ENCODE measurements at regions not wholly inside any gene's neighbourhood (a gene's known extent, or its start where the extent isn't known, plus 50 kb on each side); places are given as distances from the start of the nearest gene placed in this dataset.

DNA sequence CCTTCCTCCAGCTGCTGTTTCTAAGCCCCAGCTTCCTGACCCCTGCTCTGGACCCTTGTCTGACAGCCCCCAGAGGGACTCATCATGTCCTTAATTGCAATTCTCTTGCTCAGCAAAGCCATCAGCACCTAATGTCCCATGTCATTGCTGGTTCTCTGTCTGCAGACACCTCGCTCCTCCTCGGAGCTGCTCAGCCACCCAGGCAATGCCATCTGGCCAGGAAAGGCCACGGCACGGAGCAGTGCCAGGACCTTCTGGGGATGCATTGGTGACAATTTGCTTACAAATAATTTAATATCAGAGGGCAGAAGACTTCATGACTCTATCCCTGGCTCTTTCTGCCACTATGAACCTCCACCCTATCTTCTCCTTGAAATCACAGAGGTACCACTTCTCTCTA is 107.0 kb upstream of the THY1 start:
- intact Hi-C loops (cut with DNase I, micrococcal nuclease), result no loop called here
- DNase-seq (peak in 1 of 14 experiments; percentile 4), ATAC-seq (ENCODE audit: poor library complexity) (no peak)
- TF ChIP-seq, protein P1, sequence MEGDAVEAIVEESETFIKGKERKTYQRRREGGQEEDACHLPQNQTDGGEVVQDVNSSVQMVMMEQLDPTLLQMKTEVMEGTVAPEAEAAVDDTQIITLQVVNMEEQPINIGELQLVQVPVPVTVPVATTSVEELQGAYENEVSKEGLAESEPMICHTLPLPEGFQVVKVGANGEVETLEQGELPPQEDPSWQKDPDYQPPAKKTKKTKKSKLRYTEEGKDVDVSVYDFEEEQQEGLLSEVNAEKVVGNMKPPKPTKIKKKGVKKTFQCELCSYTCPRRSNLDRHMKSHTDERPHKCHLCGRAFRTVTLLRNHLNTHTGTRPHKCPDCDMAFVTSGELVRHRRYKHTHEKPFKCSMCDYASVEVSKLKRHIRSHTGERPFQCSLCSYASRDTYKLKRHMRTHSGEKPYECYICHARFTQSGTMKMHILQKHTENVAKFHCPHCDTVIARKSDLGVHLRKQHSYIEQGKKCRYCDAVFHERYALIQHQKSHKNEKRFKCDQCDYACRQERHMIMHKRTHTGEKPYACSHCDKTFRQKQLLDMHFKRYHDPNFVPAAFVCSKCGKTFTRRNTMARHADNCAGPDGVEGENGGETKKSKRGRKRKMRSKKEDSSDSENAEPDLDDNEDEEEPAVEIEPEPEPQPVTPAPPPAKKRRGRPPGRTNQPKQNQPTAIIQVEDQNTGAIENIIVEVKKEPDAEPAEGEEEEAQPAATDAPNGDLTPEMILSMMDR (IDR thresholded peaks at IDR 0.05), result no peak
- no peak overlapping the region for H3K4me3 Mint-ChIP-seq
- Histone ChIP-seq H3K9me3 (ENCODE audit: control insufficient read depth in 1 of 2, insufficient read depth in 1 of 2, low read length in 2 of 2) (no peaks in the 10 kb centered on the region), H3K4me3 (ENCODE audit: low read length) (no peak overlapping the region), H3K4me1 (ENCODE audit: insufficient read depth, low read length) (no peaks in the 10 kb centered on the region), H3K27me3 (ENCODE audit: control insufficient read depth in 1 of 2, insufficient read depth in 2 of 2, low read length in 2 of 2) (peaks cover under 1 to 5% of the 10 kb centered on the region in 2 experiments), H3K27ac (ENCODE audit: low read depth in 1 of 2, low read length in 2 of 2) (no peak overlapping the region), H3K36me3 (ENCODE audit: insufficient read depth, low read length) (no peaks in the 10 kb centered on the region)
- no peaks in the 10 kb centered on the region for H3K4me1 Mint-ChIP-seq (ENCODE audit: low read depth)
- no peaks in the 10 kb centered on the region for H3K36me3 Mint-ChIP-seq (ENCODE audit: low read depth)
- CTCF ChIA-PET, result no interaction called here
- POLR2A ChIA-PET, result no interaction called here
- no peak overlapping the region for H3K27ac Mint-ChIP-seq
- peaks cover 16% of the 10 kb centered on the region for H3K27me3 Mint-ChIP-seq
- H3K9me3 Mint-ChIP-seq, result no peaks in the 10 kb centered on the region

DNA sequence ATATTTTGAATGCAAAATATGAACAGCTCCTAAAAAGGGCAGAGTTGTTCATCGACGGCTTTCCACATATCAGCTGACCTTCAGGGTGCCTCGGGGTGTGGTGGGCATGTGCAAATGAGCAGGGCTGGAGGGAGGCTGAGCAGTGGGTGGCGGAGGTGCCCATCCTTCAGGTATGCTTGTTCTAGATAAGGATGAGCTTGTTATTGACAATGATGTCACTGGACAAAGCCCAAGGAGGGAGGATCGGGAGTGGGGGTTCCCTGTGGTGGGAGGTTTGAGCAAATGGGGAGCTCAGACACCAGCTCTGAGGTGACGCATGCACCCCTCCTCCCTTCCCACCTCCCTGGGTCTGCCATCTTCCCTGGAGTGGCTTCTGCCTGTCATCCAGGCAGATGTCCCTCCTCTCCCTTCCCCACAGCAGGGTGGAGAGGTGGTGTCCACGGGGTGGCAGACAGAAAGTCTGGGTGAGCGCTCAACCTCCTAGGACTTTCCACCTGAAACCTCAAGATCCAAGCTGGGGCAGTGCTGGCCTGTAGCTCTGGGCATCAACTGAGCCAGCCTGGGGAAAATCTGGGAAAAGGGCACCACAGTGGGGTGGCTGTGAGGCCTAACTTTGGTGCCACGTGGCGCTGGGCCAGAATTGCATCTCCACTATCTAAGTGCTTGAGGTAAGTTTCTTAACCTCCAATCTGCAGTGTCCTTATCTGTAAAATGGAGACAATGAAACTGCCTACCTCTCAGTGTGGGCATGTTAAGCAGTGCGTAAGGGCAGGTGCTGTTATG is 106.3 kb upstream of the THY1 start:
- Histone ChIP-seq H3K27me3 (ENCODE audit: control insufficient read depth in 1 of 2, insufficient read depth in 2 of 2, low read length in 2 of 2) (peaks cover 3 to 5% of the 10 kb centered on the region in 2 experiments), H3K4me3 (ENCODE audit: low read length) (no peak overlapping the region), H3K4me1 (ENCODE audit: insufficient read depth, low read length) (no peaks in the 10 kb centered on the region), H3K27ac (ENCODE audit: low read depth in 1 of 2, low read length in 2 of 2) (no peak overlapping the region), H3K9me3 (ENCODE audit: control insufficient read depth in 1 of 2, insufficient read depth in 1 of 2, low read length in 2 of 2) (no peaks in the 10 kb centered on the region), H3K36me3 (ENCODE audit: insufficient read depth, low read length) (no peaks in the 10 kb centered on the region)
- Mint-ChIP-seq H3K9me3 (no peaks in the 10 kb centered on the region), H3K27me3 (peaks cover 11% of the 10 kb centered on the region), H3K36me3 (ENCODE audit: low read depth) (no peaks in the 10 kb centered on the region), H3K27ac (no peak overlapping the region), H3K4me3 (no peak overlapping the region), H3K4me1 (ENCODE audit: low read depth) (no peaks in the 10 kb centered on the region)
- intact Hi-C loops (cut with DNase I, micrococcal nuclease), result no loop called here
- CTCF ChIA-PET, result no interaction called here
- POLR2A ChIA-PET, result no interaction called here
- DNase-seq, result peak in 1 of 14 experiments; percentile 19
- TF ChIP-seq, protein P1 (IDR thresholded peaks at IDR 0.05), result no peak
- ATAC-seq (ENCODE audit: poor library complexity), result no peak

DNA sequence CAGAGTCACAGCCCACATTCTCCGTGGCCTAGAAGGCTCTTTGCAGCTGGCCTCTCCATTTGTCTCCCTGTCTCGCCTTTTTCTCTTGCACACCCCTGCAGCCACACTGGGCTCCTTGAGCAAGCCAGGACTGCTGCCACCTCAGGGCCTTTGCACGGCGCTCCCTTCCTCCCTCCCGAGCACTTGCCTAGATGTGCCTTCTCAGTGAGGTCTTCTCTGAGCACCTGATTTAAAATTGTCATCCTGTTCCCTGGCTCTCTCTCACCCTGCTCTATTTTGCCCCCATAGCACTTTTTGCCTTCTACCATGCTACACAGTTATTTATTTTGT is 102.9 kb upstream of the THY1 start:
- H3K9me3 Mint-ChIP-seq, result no peaks in the 10 kb centered on the region
- H3K4me1 Mint-ChIP-seq (ENCODE audit: low read depth), result no peaks in the 10 kb centered on the region
- H3K27ac ChIP-seq (ENCODE audit: low read depth in 1 of 2, low read length in 2 of 2), result no peak overlapping the region
- DNase-seq, result no peak
- no peaks in the 10 kb centered on the region for H3K36me3 Mint-ChIP-seq (ENCODE audit: low read depth)
- H3K27me3 Mint-ChIP-seq, result no peaks in the 10 kb centered on the region
- POLR2A ChIA-PET, result no interaction called here
- ATAC-seq (ENCODE audit: poor library complexity), result no peak
- intact Hi-C loops (cut with DNase I, micrococcal nuclease), result no loop called here
- no peaks in the 10 kb centered on the region for H3K36me3 ChIP-seq (ENCODE audit: insufficient read depth, low read length)
- no peaks in the 10 kb centered on the region for H3K4me1 ChIP-seq (ENCODE audit: insufficient read depth, low read length)
- no peaks in the 10 kb centered on the region for H3K9me3 ChIP-seq (ENCODE audit: control insufficient read depth in 1 of 2, insufficient read depth in 1 of 2, low read length in 2 of 2)
- no peak overlapping the region for H3K4me3 ChIP-seq (ENCODE audit: low read length)
- no peak overlapping the region for H3K27ac Mint-ChIP-seq
- H3K4me3 Mint-ChIP-seq, result no peak overlapping the region
- peaks cover 1 to 3% of the 10 kb centered on the region in 2 experiments for H3K27me3 ChIP-seq (ENCODE audit: control insufficient read depth in 1 of 2, insufficient read depth in 2 of 2, low read length in 2 of 2)
- CTCF ChIA-PET, result no interaction called here
- TF ChIP-seq, protein P1 (IDR thresholded peaks at IDR 0.05), result no peak
